Neural cell (in vitro differentiated cells): ENCODE measurements at regions not wholly inside any gene's neighbourhood (a gene's known extent, or its start where the extent isn't known, plus 50 kb on each side); places are given as distances from the start of the nearest gene placed in this dataset.

Experiments
- H2AFZ ChIP-seq: fragments of 200-600, 300-800 bp; sonication (generic), shearing (Covaris generic); 2 replicates; pipeline ENCODE4 v1.6.0; 2014; ENCODE audit warnings: low read depth, mild to moderate bottlenecking, antibody characterized with exemption, low read length, moderate library complexity
- H3F3A ChIP-seq: fragments of 200-600 bp; shearing (Covaris generic); 2 replicates; pipeline ENCODE4 v1.6.1; 2016; ENCODE audit warnings: mild to moderate bottlenecking, moderate library complexity, mixed read lengths, antibody characterized with exemption, low read length; ENCODE audit not compliant: insufficient read depth, poor library complexity, severe bottlenecking
- H3K27ac ChIP-seq: fragments of 200-600, 300-800 bp; sonication (generic), shearing (Covaris generic); 2 replicates; pipeline ENCODE4 v1.5.1; 2014; ENCODE audit warnings: mild to moderate bottlenecking, low read length, moderate library complexity
- H3K27me3 ChIP-seq: fragments of 300-800, 200-600 bp; sonication (generic), shearing (Covaris generic); 2 replicates; pipeline ENCODE4 v1.6.0; 2014; ENCODE audit warnings: mild to moderate bottlenecking, low read depth, low read length, moderate library complexity; ENCODE audit not compliant: insufficient read depth
- H3K36me3 ChIP-seq: fragments of 300-800, 200-600 bp; sonication (generic), shearing (Covaris generic); 2 replicates; pipeline ENCODE4 v1.5.1; 2014; ENCODE audit warnings: mild to moderate bottlenecking, antibody characterized with exemption, low read length, moderate library complexity; ENCODE audit not compliant: insufficient read depth
- H3K4me2 ChIP-seq: fragments of 300-800, 200-600 bp; sonication (generic), shearing (Covaris generic); 2 replicates; pipeline ENCODE4 v1.6.0; 2014; ENCODE audit warnings: mild to moderate bottlenecking, low read length
- H3K4me3 ChIP-seq: fragments of 300-800, 200-600 bp; sonication (generic), shearing (Covaris generic); 2 replicates; pipeline ENCODE4 v1.5.1; 2014; ENCODE audit warnings: mild to moderate bottlenecking, low read length, moderate library complexity
- H3K79me2 ChIP-seq: fragments of 200-600 bp; shearing (Covaris generic); replicated peaks from 2 replicates; pipeline ENCODE4 v1.6.0; 2014; ENCODE audit warnings: mild to moderate bottlenecking, low read length, moderate library complexity; ENCODE audit not compliant: insufficient read depth
- H3K9ac ChIP-seq: fragments of 300-800, 200-600 bp; sonication (generic), shearing (Covaris generic); 2 replicates; pipeline ENCODE4 v1.6.1; 2016; ENCODE audit warnings: mild to moderate bottlenecking, low read length, mixed read lengths
- H3K9me2 ChIP-seq: fragments of 200-600 bp; shearing (Covaris generic); 2 replicates; pipeline ENCODE4 v1.6.1; 2016; ENCODE audit warnings: mild to moderate bottlenecking, low read length, mixed read lengths; ENCODE audit not compliant: insufficient read depth
- H3K9me3 ChIP-seq: fragments of 200-600, 300-800 bp; sonication (generic), shearing (Covaris generic); 2 replicates; pipeline ENCODE4 v1.6.1; 2016; ENCODE audit warnings: mild to moderate bottlenecking, mixed run types, low read length, moderate library complexity, mixed read lengths
- H4K20me1 ChIP-seq: fragments of 200-600 bp; shearing (Covaris generic); 2 replicates; pipeline ENCODE4 v1.6.1; 2016; ENCODE audit warnings: mild to moderate bottlenecking, mixed run types; ENCODE audit not compliant: insufficient read depth
- CTCF ChIP-seq: fragments of 450-650 bp; IDR thresholded peaks from 2 replicates; pipeline ENCODE4 v1.5.1; 2014; ENCODE audit warnings: antibody characterized with exemption, mild to moderate bottlenecking, moderate library complexity; ENCODE audit not compliant: poor library complexity, severe bottlenecking
- EP300 ChIP-seq: fragments of 450-650 bp; conservative IDR thresholded peaks from 2 replicates; pipeline ENCODE4 v1.6.1; 2014; ENCODE audit warnings: antibody characterized with exemption, mild to moderate bottlenecking, moderate library complexity; ENCODE audit not compliant: poor library complexity, severe bottlenecking
- EZH2 ChIP-seq: fragments of 200-600, 300-800 bp; shearing (Covaris generic), sonication (generic); IDR thresholded peaks from 2 replicates; pipeline ENCODE4 v1.6.1; 2014; ENCODE audit warnings: antibody characterized with exemption, low read length, borderline replicate concordance, mild to moderate bottlenecking; ENCODE audit not compliant: insufficient read depth, poor library complexity, severe bottlenecking
- MXI1 ChIP-seq: fragments of 450-650 bp; conservative IDR thresholded peaks from 2 replicates; pipeline ENCODE4 v1.6.1; 2014; ENCODE audit warnings: antibody characterized with exemption, mild to moderate bottlenecking; ENCODE audit not compliant: poor library complexity, severe bottlenecking
- POLR2AphosphoS5 ChIP-seq: IDR thresholded peaks from 2 replicates; pipeline ENCODE4 v1.6.1; 2012
- RAD21 ChIP-seq: fragments of 450-650 bp; conservative IDR thresholded peaks from 2 replicates; pipeline ENCODE4 v1.6.1; 2014; ENCODE audit warnings: antibody characterized with exemption, mild to moderate bottlenecking, moderate library complexity
- REST ChIP-seq: IDR thresholded peaks from 2 replicates; pipeline ENCODE4 v1.6.1; 2012; ENCODE audit warnings: borderline replicate concordance
- SMC3 ChIP-seq: fragments of 450-650 bp; conservative IDR thresholded peaks from 2 replicates; pipeline ENCODE4 v1.6.1; 2014; ENCODE audit warnings: antibody characterized with exemption, mild to moderate bottlenecking, moderate library complexity; ENCODE audit not compliant: poor library complexity
- TAF1 ChIP-seq: IDR thresholded peaks from 2 replicates; pipeline ENCODE4 v1.6.1; 2012; ENCODE audit warnings: low read depth

GRCh38 chr9:119852390-119852789 lies 483.2 kb upstream of the BRINP1 start:
- Histone ChIP-seq H4K20me1 (no peaks in the 10 kb centered on the region), H3K9me3 (no peaks in the 10 kb centered on the region), H3K4me2 (no peak overlapping the region), H3K27me3 (no peaks in the 10 kb centered on the region), H3F3A (no peaks in the 10 kb centered on the region), H3K4me3 (no peak overlapping the region), H3K9me2 (no peaks in the 10 kb centered on the region), H3K79me2 (no peaks in the 10 kb centered on the region), H2AFZ (no peak overlapping the region), H3K36me3 (no peaks in the 10 kb centered on the region), H3K9ac (peak overlapping the region; percentile 4), H3K27ac (peak overlapping the region; percentile 3)
- no peak for TF ChIP-seq EZH2

GRCh38 chr9:119844431-119844830 lies 475.2 kb upstream of the BRINP1 start:
- Histone ChIP-seq H4K20me1 (no peaks in the 10 kb centered on the region), H3K27me3 (no peaks in the 10 kb centered on the region), H3K9me2 (no peaks in the 10 kb centered on the region), H3K9ac (no peak overlapping the region), H3K79me2 (no peaks in the 10 kb centered on the region), H3K27ac (no peak overlapping the region), H3K4me3 (no peak overlapping the region), H3K36me3 (no peaks in the 10 kb centered on the region), H3F3A (no peaks in the 10 kb centered on the region), H3K9me3 (no peaks in the 10 kb centered on the region), H2AFZ (no peak overlapping the region), H3K4me2 (no peak overlapping the region)
- no peak for TF ChIP-seq TAF1
- TF ChIP-seq RAD21 = no peak
- TF ChIP-seq CTCF = no peak
- TF ChIP-seq EZH2 = no peak

GRCh38 chr9:119841016-119841415 lies 471.8 kb upstream of the BRINP1 start:
- Histone ChIP-seq H3K9me2 (no peaks in the 10 kb centered on the region), H2AFZ (no peak overlapping the region), H3K27ac (no peak overlapping the region), H4K20me1 (no peaks in the 10 kb centered on the region), H3K79me2 (no peaks in the 10 kb centered on the region), H3K4me3 (no peak overlapping the region), H3F3A (no peaks in the 10 kb centered on the region), H3K27me3 (no peaks in the 10 kb centered on the region), H3K9ac (no peak overlapping the region), H3K9me3 (no peaks in the 10 kb centered on the region), H3K4me2 (no peak overlapping the region), H3K36me3 (no peaks in the 10 kb centered on the region)
- TF ChIP-seq SMC3 = no peak
- TF ChIP-seq POLR2AphosphoS5 = no peak
- TF ChIP-seq MXI1 = no peak
- no peak for TF ChIP-seq EP300
- no peak for TF ChIP-seq RAD21
- no peak for TF ChIP-seq REST
- TF ChIP-seq CTCF = no peak
- TF ChIP-seq EZH2 = no peak
- no peak for TF ChIP-seq TAF1
